GM21576 (cell line): ENCODE measurements at regions not wholly inside any gene's neighbourhood (a gene's known extent, or its start where the extent isn't known, plus 50 kb on each side); places are given as distances from the start of the nearest gene placed in this dataset.
A peak's percentile ranks its signal among the peaks of the same experiment; 100 is the strongest.
"Not testable (repeated sequence)": the region's sequence is repeated elsewhere in the genome, so short reads cannot be mapped to it uniquely, and the experiment has no call there.

Experiments used
- ATAC-seq: cut with Tn5 transposase; IDR thresholded peaks from one replicate; pipeline ENCODE4 v1.9.1; 2021; ENCODE audit warnings: mild to moderate bottlenecking, moderate library complexity; ENCODE audit not compliant: unreplicated experiment

DNA sequence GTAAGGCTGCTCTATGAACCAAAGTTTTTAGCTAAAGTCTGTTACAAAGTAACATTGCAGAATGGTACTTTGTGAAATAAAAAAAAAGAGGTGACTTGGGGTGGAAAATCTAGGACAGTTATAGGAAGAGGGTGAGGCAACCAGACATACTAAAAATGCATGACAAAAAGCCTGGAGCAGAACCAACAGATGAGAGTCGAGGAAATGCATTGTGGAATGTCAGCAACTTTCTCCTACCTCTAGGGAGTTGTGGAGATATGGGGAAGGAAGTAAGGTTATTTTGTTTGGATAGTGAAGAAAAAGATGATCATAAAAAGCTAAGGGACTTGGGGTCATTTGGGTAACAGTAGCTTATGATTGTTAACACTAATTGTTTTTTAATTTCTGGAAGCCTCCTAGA is 295.6 kb downstream of the S1PR1 start:
- ATAC-seq = no peak

- no peak for ATAC-seq
Observed at GRCh38 chr1:101540161-101540560, 303.3 kb downstream of the S1PR1 start.

DNA sequence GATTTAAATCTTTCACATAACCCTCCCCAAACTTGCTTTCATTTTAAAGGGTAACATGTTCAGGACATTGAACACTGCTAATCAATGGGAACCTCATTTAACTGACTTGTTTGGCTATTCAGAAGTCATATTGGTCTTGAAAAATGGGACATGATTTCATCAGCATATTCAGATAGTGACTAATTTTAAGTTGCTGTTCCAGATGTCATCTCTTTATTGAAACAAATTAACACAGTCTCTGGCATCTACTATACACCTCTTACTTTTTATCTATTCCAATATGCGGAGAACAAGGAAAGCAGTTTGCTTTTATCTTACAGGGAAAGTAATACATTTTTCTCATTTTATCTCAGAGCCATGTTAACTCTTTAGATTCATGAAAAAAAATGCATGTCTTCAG is 310.1 kb downstream of the S1PR1 start:
- no peak for ATAC-seq

DNA sequence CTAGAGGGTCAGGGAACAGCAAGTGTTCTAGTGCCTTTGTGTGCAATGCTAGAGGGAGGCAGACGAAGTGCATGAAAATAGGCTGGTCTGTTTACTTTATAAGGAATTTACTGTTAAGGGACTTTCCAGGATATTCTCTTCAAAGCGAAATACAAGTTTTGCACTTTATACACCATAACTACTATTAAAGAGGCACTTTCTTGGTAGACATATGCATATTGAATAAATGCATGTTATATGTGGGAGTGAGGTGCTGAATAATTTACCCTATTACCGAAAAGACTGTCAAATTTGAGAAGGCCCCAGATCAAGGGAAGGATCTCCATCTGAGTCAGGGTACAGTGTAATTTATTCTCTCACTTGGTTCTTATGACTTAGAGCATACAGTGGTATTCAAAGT is 310.5 kb downstream of the S1PR1 start:
- no peak for ATAC-seq

GRCh38 chr1:101548376-101548775 is 311.6 kb downstream of the S1PR1 start:
- ATAC-seq = no peak

GRCh38 chr1:101550581-101550980 is 313.8 kb downstream of the S1PR1 start:
- ATAC-seq = no peak

DNA sequence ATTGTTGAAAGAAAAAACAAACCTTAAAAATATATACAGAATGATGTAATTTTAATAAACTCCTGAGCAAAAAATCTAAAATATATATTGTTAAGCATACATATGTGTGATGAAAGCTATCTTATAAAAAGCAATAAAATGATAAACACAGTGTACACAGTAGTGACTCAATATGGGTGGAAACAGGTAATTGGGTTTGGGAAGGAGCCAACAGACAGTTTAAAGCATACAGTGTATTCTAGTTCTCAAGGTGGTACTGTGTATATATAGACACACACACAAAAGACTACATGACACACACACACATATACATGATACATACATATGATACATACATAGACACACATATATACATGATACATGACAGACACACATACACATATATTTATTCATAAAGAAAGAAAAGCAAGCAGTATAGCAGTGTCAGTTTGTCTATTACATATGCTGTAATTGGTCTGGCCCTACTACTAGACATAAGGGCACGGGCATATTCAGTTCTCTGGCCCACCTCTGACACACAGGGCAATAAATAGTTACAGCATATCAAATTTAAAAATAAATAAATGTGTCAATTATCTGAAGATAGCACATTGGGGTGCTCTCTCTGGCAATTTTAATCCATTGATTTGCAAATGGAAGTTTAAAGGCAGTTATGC is 330.2 kb downstream of the S1PR1 start:
- no peak for ATAC-seq

DNA sequence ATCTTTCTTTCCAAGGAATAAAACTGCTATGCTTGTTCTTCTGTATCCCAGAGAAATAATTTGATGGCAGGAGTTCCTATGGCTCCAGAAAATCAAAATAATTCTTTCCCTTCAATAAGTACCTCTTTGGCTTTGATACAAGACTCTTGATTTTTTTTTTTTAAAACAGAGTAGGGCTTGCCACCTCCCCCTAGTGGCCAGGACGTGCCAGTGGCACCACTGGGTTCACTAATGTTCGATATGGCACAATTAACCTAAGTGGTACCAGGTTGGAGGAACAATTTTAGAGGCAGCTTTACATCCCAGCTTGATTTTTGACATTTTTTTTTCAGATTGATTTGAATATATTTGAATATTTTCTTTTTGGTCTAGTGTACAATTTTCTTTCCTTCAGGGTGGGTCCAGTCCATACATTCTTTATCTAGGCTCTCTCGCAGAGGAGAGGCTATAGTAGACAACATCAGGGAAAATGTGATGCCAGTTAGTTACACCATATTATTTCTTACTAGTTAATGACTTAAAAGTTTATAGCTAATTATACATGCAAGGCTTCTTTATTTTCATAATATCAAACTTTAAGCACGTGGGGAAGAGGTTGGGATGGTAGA is 330.9 kb downstream of the S1PR1 start:
- ATAC-seq = peak; percentile 97

GRCh38 chr1:101587741-101588140 is 350.9 kb downstream of the S1PR1 start:
- ATAC-seq = no peak

GRCh38 chr1:101588677-101589076 is 351.9 kb downstream of the S1PR1 start:
- ATAC-seq = no peak

DNA sequence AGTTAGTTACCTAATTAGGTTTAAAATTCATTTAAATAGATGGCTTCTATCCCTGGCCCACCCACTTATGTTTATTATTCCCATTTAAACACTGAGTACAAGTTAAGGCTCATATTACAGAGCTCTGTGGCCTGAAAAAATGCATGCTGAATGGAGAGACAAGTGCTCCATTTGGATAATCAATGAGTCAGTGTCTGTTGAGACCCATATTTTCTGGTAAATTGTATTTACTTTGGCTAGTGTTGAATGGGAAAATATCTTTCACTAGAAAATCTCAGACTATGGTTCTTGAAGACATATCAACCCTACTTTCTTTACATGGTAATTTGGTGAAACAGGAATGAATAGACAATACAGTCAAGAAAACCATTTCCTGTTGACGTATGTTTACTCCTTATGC is 356.0 kb downstream of the S1PR1 start:
- ATAC-seq = no peak

GRCh38 chr1:101595881-101596374 is 359.1 kb downstream of the S1PR1 start:
- ATAC-seq = no peak

DNA sequence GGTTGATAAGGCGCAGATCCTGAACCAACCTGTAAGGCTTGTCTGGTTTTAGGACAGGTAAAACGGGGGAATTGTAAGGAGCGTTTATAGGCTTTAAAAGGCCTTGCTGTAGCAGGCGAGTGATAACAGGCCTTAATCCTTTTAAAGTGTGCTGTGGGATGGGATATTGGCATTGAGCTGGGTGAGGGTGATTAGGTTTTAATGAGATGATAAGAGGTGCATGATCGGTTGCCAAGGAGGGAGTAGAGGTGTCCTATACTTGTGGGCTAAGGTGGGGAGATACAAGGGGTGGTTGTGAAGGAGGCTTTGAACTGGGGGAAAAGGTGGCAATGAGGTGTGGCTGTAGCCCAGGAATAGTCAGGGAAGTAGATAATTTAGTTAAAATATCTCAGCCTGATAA is 363.8 kb downstream of the S1PR1 start:
- not testable (repeated sequence) for ATAC-seq

GRCh38 chr1:101603726-101604125 is 366.9 kb downstream of the S1PR1 start:
- ATAC-seq = no peak

GRCh38 chr1:101605878-101606277 is 369.1 kb downstream of the S1PR1 start:
- no peak for ATAC-seq

DNA sequence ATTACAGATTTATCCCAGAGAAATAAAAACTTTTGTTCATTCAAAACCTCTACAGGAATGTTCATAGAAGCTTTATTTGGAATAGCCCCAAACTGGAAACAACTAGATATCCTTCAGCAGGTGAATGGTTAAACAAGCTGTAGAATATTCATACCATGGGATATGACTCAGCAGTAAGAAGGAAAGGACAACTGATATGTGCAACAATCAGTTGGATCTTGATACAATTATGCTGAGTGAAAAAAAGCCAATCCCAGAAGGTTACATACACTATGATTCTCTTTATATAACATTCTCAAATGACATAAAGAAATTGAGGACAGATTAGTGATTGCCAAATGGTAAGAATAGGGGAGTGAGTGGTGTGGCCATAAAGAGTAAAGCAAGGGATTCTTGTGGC is 376.7 kb downstream of the S1PR1 start:
- no peak for ATAC-seq

DNA sequence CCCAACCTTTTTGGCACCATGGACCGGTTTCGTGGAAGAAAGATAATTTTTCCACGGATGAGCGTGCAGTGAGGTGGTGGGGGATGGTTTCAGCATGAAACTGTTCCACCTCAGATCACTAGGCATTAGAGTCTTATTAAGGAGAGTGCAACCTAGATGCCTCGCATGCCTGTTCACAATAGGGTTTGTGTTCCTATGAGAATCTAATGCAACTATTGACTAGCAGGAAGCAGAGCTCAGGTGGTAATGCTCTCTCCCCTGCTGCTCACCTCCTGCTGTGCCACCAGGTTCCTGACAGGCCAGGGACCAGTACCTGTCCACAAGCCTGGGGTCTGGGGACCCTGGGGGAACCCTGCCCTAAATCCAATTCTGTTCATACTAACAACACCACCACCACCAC is 377.8 kb downstream of the OLFM3 start:
- ATAC-seq = no peak

GRCh38 chr1:101632548-101633272 is 364.0 kb downstream of the OLFM3 start:
- ATAC-seq = no peak

GRCh38 chr1:101645810-101646209 is 350.9 kb downstream of the OLFM3 start:
- no peak for ATAC-seq

GRCh38 chr1:101652484-101652883 is 344.2 kb downstream of the OLFM3 start:
- no peak for ATAC-seq

GRCh38 chr1:101653482-101653946 is 343.2 kb downstream of the OLFM3 start:
- ATAC-seq = no peak

- ATAC-seq = no peak
Observed at GRCh38 chr1:101664726-101665125, 332.0 kb downstream of the OLFM3 start.
